ENCODE measurements at regions not wholly inside any gene's neighbourhood (a gene's known extent, or its start where the extent isn't known, plus 50 kb on each side); places are given as distances from the start of the nearest gene placed in this dataset.

DNA sequence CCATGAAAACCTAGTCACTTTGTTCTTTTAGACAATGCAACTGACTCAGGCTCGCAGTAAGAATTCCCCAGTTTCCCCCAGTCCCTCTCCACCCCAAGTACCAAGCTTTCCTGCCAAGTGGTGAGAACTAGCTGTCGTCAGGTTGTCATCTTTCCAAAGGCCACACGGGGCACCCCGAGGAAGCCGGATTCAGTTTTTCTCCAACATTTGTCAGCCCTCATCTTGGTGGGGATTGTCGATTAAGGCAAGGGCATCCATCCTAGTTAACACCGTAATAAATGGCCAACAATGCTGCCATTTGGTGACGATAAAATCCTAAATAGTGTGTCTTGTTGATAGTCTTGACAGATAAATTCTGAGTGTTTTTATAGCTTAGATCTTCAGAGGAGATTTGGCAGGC lies 55.9 kb upstream of the PROX1 start:
- no peak for DNase-seq
- H3K4me1 ChIP-seq (ENCODE audit: insufficient read depth) = no peaks in the 10 kb centered on the region
- H3K27ac ChIP-seq = no peak overlapping the region
- H3K79me2 ChIP-seq (ENCODE audit: insufficient read depth) = no peaks in the 10 kb centered on the region
- TF ChIP-seq EZH2phosphoT487 (IDR thresholded peaks at IDR 0.05; ENCODE audit: insufficient read depth, low read depth) (no peak), EZH2 (IDR thresholded peaks at IDR 0.05; ENCODE audit: insufficient read depth, poor library complexity, severe bottlenecking) (no peak)
- no peak overlapping the region for H2AFZ ChIP-seq
- in situ Hi-C loops (cut with MboI) = no loop called here
- no peaks in the 10 kb centered on the region for H3F3A ChIP-seq (ENCODE audit: insufficient read depth)
- WGBS, 2 experiments (ENCODE audit: low coverage in 1 of 2, low lambda C conversion rate in 2 of 2, missing lambda C conversion rate in 2 of 2) = 17% methylated on average over 8 of the region's 8 CpGs
- H3K4me3 ChIP-seq = no peak overlapping the region
- H3K4me2 ChIP-seq (ENCODE audit: unreplicated experiment) = no peak overlapping the region
- H3K9ac ChIP-seq = no peak overlapping the region
- H3K9me3 ChIP-seq (ENCODE audit: low read depth) = no peaks in the 10 kb centered on the region
- no peaks in the 10 kb centered on the region for H3K9me2 ChIP-seq (ENCODE audit: insufficient read depth)
- no peaks in the 10 kb centered on the region for H3K27me3 ChIP-seq (replicated peaks; ENCODE audit: insufficient read depth)
- H4K20me1 ChIP-seq (ENCODE audit: insufficient read depth) = no peaks in the 10 kb centered on the region
- H3K36me3 ChIP-seq (ENCODE audit: low read depth) = no peaks in the 10 kb centered on the region

DNA sequence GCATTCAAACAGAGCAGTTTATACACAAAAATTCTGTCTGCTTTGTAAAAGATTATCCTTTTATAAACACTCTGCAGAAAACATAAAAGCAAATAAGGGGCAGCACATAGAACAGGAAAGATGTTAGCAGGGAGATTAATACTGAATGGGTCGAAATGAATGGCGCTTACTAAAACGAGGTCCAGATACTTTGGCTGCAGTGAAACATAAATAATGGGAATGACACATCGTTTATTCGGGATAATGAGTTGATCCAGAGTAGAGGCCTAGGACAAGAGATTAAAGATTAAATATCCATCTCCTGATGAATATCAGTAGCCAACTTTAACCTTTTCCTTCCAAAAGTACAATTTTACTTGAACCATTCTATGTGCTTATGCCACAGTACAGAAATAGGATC lies 54.4 kb upstream of the PROX1 start:
- Histone ChIP-seq H3K4me3 (no peak overlapping the region), H3K4me2 (ENCODE audit: unreplicated experiment) (no peak overlapping the region), H4K20me1 (ENCODE audit: insufficient read depth) (no peaks in the 10 kb centered on the region), H3K9me3 (ENCODE audit: low read depth) (no peaks in the 10 kb centered on the region), H3K9ac (no peak overlapping the region), H3K79me2 (ENCODE audit: insufficient read depth) (no peaks in the 10 kb centered on the region), H2AFZ (no peak overlapping the region), H3K27me3 (replicated peaks; ENCODE audit: insufficient read depth) (no peaks in the 10 kb centered on the region), H3K27ac (no peak overlapping the region), H3K4me1 (ENCODE audit: insufficient read depth) (no peaks in the 10 kb centered on the region), H3F3A (ENCODE audit: insufficient read depth) (no peaks in the 10 kb centered on the region), H3K36me3 (ENCODE audit: low read depth) (no peaks in the 10 kb centered on the region), H3K9me2 (ENCODE audit: insufficient read depth) (no peaks in the 10 kb centered on the region)
- TF ChIP-seq EZH2 (IDR thresholded peaks at IDR 0.05; ENCODE audit: insufficient read depth, poor library complexity, severe bottlenecking) = no peak
- no peak for TF ChIP-seq EZH2phosphoT487 (IDR thresholded peaks at IDR 0.05; ENCODE audit: insufficient read depth, low read depth)
- DNase-seq = no peak
- in situ Hi-C loops (cut with MboI) = no loop called here
- WGBS, 2 experiments (ENCODE audit: low coverage in 1 of 2, low lambda C conversion rate in 2 of 2, missing lambda C conversion rate in 2 of 2) = 8 to 9% methylated on average over 5 of the region's 5 CpGs

DNA sequence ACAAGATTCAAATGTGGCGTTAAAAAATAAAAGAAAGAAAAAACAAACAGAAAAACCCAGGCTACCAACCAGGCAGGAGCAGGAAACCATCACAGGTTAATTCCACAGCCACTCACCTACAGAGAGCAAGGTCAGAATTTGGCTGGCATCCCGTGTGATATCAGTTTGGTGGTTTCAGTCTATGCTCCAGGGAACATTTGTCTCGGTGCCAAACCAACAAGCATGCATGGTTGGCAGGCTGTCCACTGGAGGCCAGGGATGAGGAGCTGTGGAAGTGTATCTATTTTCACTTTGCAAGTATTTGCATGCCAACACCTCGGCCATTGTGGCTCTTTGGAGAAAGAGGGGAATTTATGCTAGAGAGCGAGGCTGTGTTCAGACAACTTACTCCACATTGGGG lies 53.1 kb upstream of the PROX1 start:
- Histone ChIP-seq H3K27me3 (replicated peaks; ENCODE audit: insufficient read depth) (no peaks in the 10 kb centered on the region), H3K4me1 (ENCODE audit: insufficient read depth) (no peaks in the 10 kb centered on the region), H2AFZ (no peak overlapping the region), H3K9ac (no peak overlapping the region), H3K4me3 (no peak overlapping the region), H3K4me2 (ENCODE audit: unreplicated experiment) (no peak overlapping the region), H3F3A (ENCODE audit: insufficient read depth) (no peaks in the 10 kb centered on the region), H3K9me2 (ENCODE audit: insufficient read depth) (no peaks in the 10 kb centered on the region), H3K9me3 (ENCODE audit: low read depth) (no peaks in the 10 kb centered on the region), H3K36me3 (ENCODE audit: low read depth) (no peaks in the 10 kb centered on the region), H4K20me1 (ENCODE audit: insufficient read depth) (no peaks in the 10 kb centered on the region), H3K79me2 (ENCODE audit: insufficient read depth) (no peaks in the 10 kb centered on the region), H3K27ac (no peak overlapping the region)
- WGBS, 2 experiments (ENCODE audit: low coverage in 1 of 2, low lambda C conversion rate in 2 of 2, missing lambda C conversion rate in 2 of 2) = 25 to 36% methylated on average over 5 of the region's 5 CpGs
- in situ Hi-C loops (cut with MboI) = no loop called here
- DNase-seq = no peak
- TF ChIP-seq EZH2phosphoT487 (IDR thresholded peaks at IDR 0.05; ENCODE audit: insufficient read depth, low read depth) (no peak), EZH2 (IDR thresholded peaks at IDR 0.05; ENCODE audit: insufficient read depth, poor library complexity, severe bottlenecking) (no peak)

DNA sequence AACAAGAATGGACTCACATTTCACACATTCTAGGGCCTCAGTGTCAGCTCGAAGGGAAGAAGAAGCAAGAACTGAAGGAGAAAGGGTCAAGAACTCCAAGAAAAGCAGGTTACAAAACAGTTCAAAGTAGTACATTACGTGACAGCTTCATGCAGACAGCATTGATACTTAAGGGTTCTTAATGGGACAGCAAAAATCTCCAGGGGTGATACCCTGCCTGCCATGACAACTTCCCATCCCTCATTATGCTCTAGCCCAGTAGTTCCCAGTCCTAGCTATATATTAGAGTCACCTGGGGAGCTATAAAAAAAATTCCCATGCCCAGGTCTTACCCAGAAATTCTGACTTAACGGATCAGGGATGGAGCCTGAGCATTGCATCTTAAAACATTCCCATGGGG lies 51.2 kb upstream of the PROX1 start:
- no peak overlapping the region for H3K27ac ChIP-seq
- no peak overlapping the region for H3K4me3 ChIP-seq
- in situ Hi-C loops (cut with MboI) = no loop called here
- 14% methylated on average over 3 of the region's 3 CpGs for WGBS, 2 experiments (ENCODE audit: low coverage in 1 of 2, low lambda C conversion rate in 2 of 2, missing lambda C conversion rate in 2 of 2)
- H3K79me2 ChIP-seq (ENCODE audit: insufficient read depth) = no peaks in the 10 kb centered on the region
- H3K36me3 ChIP-seq (ENCODE audit: low read depth) = no peaks in the 10 kb centered on the region
- no peaks in the 10 kb centered on the region for H3K27me3 ChIP-seq (replicated peaks; ENCODE audit: insufficient read depth)
- no peaks in the 10 kb centered on the region for H3K9me2 ChIP-seq (ENCODE audit: insufficient read depth)
- no peak for DNase-seq
- H2AFZ ChIP-seq = no peak overlapping the region
- TF ChIP-seq EZH2 (IDR thresholded peaks at IDR 0.05; ENCODE audit: insufficient read depth, poor library complexity, severe bottlenecking) (no peak), EZH2phosphoT487 (IDR thresholded peaks at IDR 0.05; ENCODE audit: insufficient read depth, low read depth) (no peak)
- H3F3A ChIP-seq (ENCODE audit: insufficient read depth) = no peaks in the 10 kb centered on the region
- no peaks in the 10 kb centered on the region for H3K9me3 ChIP-seq (ENCODE audit: low read depth)
- no peak overlapping the region for H3K9ac ChIP-seq
- no peaks in the 10 kb centered on the region for H4K20me1 ChIP-seq (ENCODE audit: insufficient read depth)
- no peaks in the 10 kb centered on the region for H3K4me1 ChIP-seq (ENCODE audit: insufficient read depth)
- no peak overlapping the region for H3K4me2 ChIP-seq (ENCODE audit: unreplicated experiment)

Measured in GM23248 (cell line).